HFFc6 (cell line): ENCODE measurements at regions not wholly inside any gene's neighbourhood (a gene's known extent, or its start where the extent isn't known, plus 50 kb on each side); places are given as distances from the start of the nearest gene placed in this dataset.

Experiments
- DNase-seq: peaks from one replicate; pipeline ENCODE4 v3.0.0-alpha.2; 2018
- H3K27ac Mint-ChIP-seq: 2 replicates; pipeline ENCODE4 v1.8.0; 2020; ENCODE audit warnings: mild to moderate bottlenecking, mixed read lengths
- H3K27me3 Mint-ChIP-seq: 2 replicates; pipeline ENCODE4 v1.8.0; 2021; ENCODE audit warnings: mild to moderate bottlenecking, moderate library complexity, mixed read lengths; ENCODE audit not compliant: insufficient read depth
- H3K36me3 Mint-ChIP-seq: 2 replicates; pipeline ENCODE4 v1.8.0; 2021; ENCODE audit warnings: low read depth, mixed read lengths
- H3K4me1 Mint-ChIP-seq: 2 replicates; pipeline ENCODE4 v1.8.0; 2020; ENCODE audit warnings: low read depth, mixed read lengths
- H3K4me3 Mint-ChIP-seq: 2 replicates; pipeline ENCODE4 v1.8.0; 2020; ENCODE audit warnings: mild to moderate bottlenecking, moderate library complexity, mixed read lengths
- H3K9me3 Mint-ChIP-seq: 2 replicates; pipeline ENCODE4 v1.8.0; 2020; ENCODE audit warnings: mild to moderate bottlenecking, mixed read lengths
- TF ChIP-seq, protein P1 (sequence below): fragments of 200-600 bp; sonication (generic); IDR thresholded peaks from 2 replicates; pipeline ENCODE4 v1.5.0; 2021; ENCODE audit warnings: antibody characterized with exemption, mild to moderate bottlenecking

DNA sequence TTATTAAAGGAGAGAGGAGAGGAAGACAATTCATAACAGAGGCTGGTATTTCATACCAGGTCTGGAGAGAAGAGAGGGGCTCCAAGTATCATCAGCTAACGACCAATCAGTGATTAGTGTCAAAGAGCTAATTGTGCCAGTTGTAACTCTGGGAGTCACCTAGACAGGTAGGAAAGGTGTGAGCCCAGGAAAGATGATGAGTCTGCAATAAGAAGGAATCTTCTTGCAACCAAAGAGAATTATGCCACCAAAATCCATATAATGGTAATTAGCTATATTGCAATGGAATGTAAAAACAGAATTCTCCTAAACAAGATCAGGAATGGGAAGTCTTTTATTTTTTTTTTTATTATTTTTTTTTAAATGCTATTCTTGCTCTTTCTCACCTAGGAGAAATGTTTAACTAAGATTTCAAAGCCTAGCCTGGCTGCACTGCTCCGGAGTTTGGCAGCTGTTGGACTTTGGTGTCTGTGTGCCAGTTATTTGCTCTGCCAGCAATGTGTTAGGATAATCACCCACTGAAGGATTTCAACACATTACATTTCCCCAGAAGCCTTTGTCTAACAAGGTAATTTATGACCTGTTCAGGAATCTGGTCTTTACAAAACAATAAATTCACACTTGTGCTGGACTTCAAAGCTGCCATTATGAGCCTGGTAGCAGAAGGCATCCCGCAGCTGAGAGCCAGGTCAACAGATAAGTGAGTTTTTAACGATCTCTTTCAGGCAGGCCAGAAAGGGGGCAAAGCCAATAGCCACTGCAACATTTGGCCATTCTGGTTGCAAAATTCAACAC, 89.4 kb downstream of the FOXB1 start:
- TF ChIP-seq, protein P1, sequence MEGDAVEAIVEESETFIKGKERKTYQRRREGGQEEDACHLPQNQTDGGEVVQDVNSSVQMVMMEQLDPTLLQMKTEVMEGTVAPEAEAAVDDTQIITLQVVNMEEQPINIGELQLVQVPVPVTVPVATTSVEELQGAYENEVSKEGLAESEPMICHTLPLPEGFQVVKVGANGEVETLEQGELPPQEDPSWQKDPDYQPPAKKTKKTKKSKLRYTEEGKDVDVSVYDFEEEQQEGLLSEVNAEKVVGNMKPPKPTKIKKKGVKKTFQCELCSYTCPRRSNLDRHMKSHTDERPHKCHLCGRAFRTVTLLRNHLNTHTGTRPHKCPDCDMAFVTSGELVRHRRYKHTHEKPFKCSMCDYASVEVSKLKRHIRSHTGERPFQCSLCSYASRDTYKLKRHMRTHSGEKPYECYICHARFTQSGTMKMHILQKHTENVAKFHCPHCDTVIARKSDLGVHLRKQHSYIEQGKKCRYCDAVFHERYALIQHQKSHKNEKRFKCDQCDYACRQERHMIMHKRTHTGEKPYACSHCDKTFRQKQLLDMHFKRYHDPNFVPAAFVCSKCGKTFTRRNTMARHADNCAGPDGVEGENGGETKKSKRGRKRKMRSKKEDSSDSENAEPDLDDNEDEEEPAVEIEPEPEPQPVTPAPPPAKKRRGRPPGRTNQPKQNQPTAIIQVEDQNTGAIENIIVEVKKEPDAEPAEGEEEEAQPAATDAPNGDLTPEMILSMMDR: no peak
- Mint-ChIP-seq H3K4me1 (peaks cover 13% of the 10 kb centered on the region), H3K4me3 (no peak overlapping the region), H3K9me3 (no peaks in the 10 kb centered on the region), H3K27me3 (peaks cover 4% of the 10 kb centered on the region; the same call in 1 of the 2 replicates), H3K27ac (no peak overlapping the region), H3K36me3 (no peaks in the 10 kb centered on the region)
- DNase-seq: no peak

- no peak overlapping the region for H3K4me3 Mint-ChIP-seq
Measured at GRCh38 chr15:60095711-60096110, 91.6 kb downstream of the FOXB1 start.

DNA sequence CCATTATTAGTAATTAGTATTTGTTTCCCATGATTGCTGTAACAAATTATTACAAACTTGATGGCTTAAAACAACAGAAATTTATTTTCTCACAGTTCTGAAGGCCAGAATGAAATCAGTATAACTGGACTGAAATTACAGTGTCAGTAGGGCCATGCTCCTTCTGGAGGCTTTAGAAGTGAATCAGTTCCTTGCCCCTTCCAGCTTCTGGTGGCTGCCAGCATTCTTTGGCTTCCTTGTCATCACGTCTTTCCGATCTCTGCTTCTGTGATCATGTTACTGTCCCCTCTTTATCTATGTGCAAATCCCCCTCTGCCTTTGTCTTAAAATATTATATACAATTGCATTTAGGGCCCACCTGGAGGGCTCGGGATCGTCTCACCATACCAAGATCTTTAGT, 92.0 kb downstream of the FOXB1 start:
- H3K27me3 Mint-ChIP-seq: peaks cover 2% of the 10 kb centered on the region; the same call in 1 of the 2 replicates
- DNase-seq: no peak
- no peak overlapping the region for H3K4me3 Mint-ChIP-seq
- no peaks in the 10 kb centered on the region for H3K36me3 Mint-ChIP-seq
- no peaks in the 10 kb centered on the region for H3K9me3 Mint-ChIP-seq
- TF ChIP-seq, protein P1: no peak
- H3K27ac Mint-ChIP-seq: no peak overlapping the region
- H3K4me1 Mint-ChIP-seq: peaks cover 7% of the 10 kb centered on the region

More at GRCh38 chr15:60095711-60096110, 91.6 kb downstream of the FOXB1 start:
- peaks cover 11% of the 10 kb centered on the region for H3K4me1 Mint-ChIP-seq
- peaks cover 2% of the 10 kb centered on the region; the same call in 1 of the 2 replicates for H3K27me3 Mint-ChIP-seq
- H3K9me3 Mint-ChIP-seq: no peaks in the 10 kb centered on the region
- TF ChIP-seq, protein P1: no peak
- H3K36me3 Mint-ChIP-seq: no peaks in the 10 kb centered on the region
- no peak overlapping the region for H3K27ac Mint-ChIP-seq
- DNase-seq: no peak

DNA sequence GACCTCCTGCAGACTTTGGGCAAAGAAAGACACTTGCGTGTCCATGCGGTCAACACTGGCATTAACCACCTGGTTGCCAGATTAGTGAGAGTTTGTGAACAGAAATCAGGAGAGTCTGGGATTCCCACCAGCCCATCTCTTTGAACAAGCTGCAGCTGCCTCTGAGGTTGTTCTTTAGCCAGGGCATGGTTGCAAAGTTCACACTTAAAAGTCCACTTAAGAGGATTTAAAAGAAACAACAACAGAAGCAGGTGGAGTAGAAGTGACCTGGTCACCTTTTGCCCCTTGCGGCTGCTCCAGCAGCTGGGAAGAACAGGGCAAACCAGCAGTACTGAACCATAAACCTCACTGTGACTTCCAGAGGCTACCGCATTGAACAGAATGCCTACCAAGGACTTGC, 97.3 kb downstream of the FOXB1 start:
- no peaks in the 10 kb centered on the region for H3K9me3 Mint-ChIP-seq

GRCh38 chr15:60102748-60103147, 98.6 kb downstream of the FOXB1 start:
- no peaks in the 10 kb centered on the region for H3K36me3 Mint-ChIP-seq
- H3K27me3 Mint-ChIP-seq: no peaks in the 10 kb centered on the region; the same call in none of the 2 replicates
- H3K4me3 Mint-ChIP-seq: no peak overlapping the region

More for the DNA sequence above, 97.3 kb downstream of the FOXB1 start:
- no peak overlapping the region for H3K4me3 Mint-ChIP-seq
- H3K27ac Mint-ChIP-seq: no peak overlapping the region
- no peaks in the 10 kb centered on the region; the same call in 1 of the 2 replicates for H3K27me3 Mint-ChIP-seq
- TF ChIP-seq, protein P1: no peak
- no peak for DNase-seq
- H3K36me3 Mint-ChIP-seq: no peaks in the 10 kb centered on the region
- H3K4me1 Mint-ChIP-seq: no peaks in the 10 kb centered on the region

More at GRCh38 chr15:60102748-60103147, 98.6 kb downstream of the FOXB1 start:
- Mint-ChIP-seq H3K9me3 (no peaks in the 10 kb centered on the region), H3K27ac (no peak overlapping the region), H3K4me1 (no peaks in the 10 kb centered on the region)
- TF ChIP-seq, protein P1: no peak
- DNase-seq: no peak
